Osteocyte (in vitro differentiated cells): ENCODE measurements at regions not wholly inside any gene's neighbourhood (a gene's known extent, or its start where the extent isn't known, plus 50 kb on each side); places are given as distances from the start of the nearest gene placed in this dataset.

ENCODE experiments used
- DNase-seq: peaks from one replicate; pipeline ENCODE4 v3.0.0; 2021; ENCODE audit warnings: mixed read lengths; ENCODE audit not compliant: unreplicated experiment; ENCODE audit errors: extremely low spot score
- H3K27ac Mint-ChIP-seq: one replicate; pipeline ENCODE4 v1.8.0; 2021; ENCODE audit warnings: mild to moderate bottlenecking, mixed read lengths; ENCODE audit not compliant: unreplicated experiment
- H3K27me3 Mint-ChIP-seq: one replicate; pipeline ENCODE4 v1.8.0; 2021; ENCODE audit warnings: mixed read lengths; ENCODE audit not compliant: unreplicated experiment
- H3K36me3 Mint-ChIP-seq: one replicate; pipeline ENCODE4 v1.8.0; 2021; ENCODE audit warnings: mixed read lengths; ENCODE audit not compliant: unreplicated experiment
- H3K4me1 Mint-ChIP-seq: one replicate; pipeline ENCODE4 v1.8.0; 2021; ENCODE audit warnings: mixed read lengths; ENCODE audit not compliant: unreplicated experiment
- H3K4me3 Mint-ChIP-seq: one replicate; pipeline ENCODE4 v1.8.0; 2021; ENCODE audit warnings: mild to moderate bottlenecking, moderate library complexity, mixed read lengths; ENCODE audit not compliant: unreplicated experiment
- H3K9me3 Mint-ChIP-seq: one replicate; pipeline ENCODE4 v1.8.0; 2021; ENCODE audit warnings: mixed read lengths; ENCODE audit not compliant: unreplicated experiment
- CTCF ChIP-seq: fragments of 200-600 bp; sonication (generic); IDR thresholded peaks from 2 replicates; pipeline ENCODE4 v1.5.0; 2021; ENCODE audit warnings: antibody characterized with exemption, mild to moderate bottlenecking, moderate library complexity

GRCh38 chr5:63293317-63293716 is 668.9 kb downstream of the HTR1A start:
- H3K4me1 Mint-ChIP-seq: no peaks in the 10 kb centered on the region
- H3K9me3 Mint-ChIP-seq: no peaks in the 10 kb centered on the region
- no peak overlapping the region for H3K27ac Mint-ChIP-seq
- no peaks in the 10 kb centered on the region for H3K36me3 Mint-ChIP-seq
- H3K4me3 Mint-ChIP-seq: no peak overlapping the region
- no peak for DNase-seq
- no peak for TF ChIP-seq CTCF
- no peaks in the 10 kb centered on the region for H3K27me3 Mint-ChIP-seq

GRCh38 chr5:63286724-63287123 is 675.5 kb downstream of the HTR1A start:
- no peak overlapping the region for H3K27ac Mint-ChIP-seq
- DNase-seq: no peak
- no peak for TF ChIP-seq CTCF

GRCh38 chr5:63263411-63263810 is 684.8 kb downstream of the LRRC70 start:
- Mint-ChIP-seq H3K27ac (no peak overlapping the region), H3K9me3 (no peaks in the 10 kb centered on the region), H3K4me1 (peaks cover 5% of the 10 kb centered on the region), H3K4me3 (no peak overlapping the region), H3K36me3 (no peaks in the 10 kb centered on the region), H3K27me3 (no peaks in the 10 kb centered on the region)
- DNase-seq: no peak
- TF ChIP-seq CTCF: no peak

More at GRCh38 chr5:63286724-63287123, 675.5 kb downstream of the HTR1A start:
- no peaks in the 10 kb centered on the region for H3K36me3 Mint-ChIP-seq
- no peak overlapping the region for H3K4me3 Mint-ChIP-seq
- no peaks in the 10 kb centered on the region for H3K27me3 Mint-ChIP-seq
- peaks cover 6% of the 10 kb centered on the region for H3K9me3 Mint-ChIP-seq
- H3K4me1 Mint-ChIP-seq: no peaks in the 10 kb centered on the region

- H3K9me3 Mint-ChIP-seq: no peaks in the 10 kb centered on the region
- H3K27ac Mint-ChIP-seq: no peak overlapping the region
- TF ChIP-seq CTCF: no peak
- peaks cover 5% of the 10 kb centered on the region for H3K4me1 Mint-ChIP-seq
- H3K4me3 Mint-ChIP-seq: no peak overlapping the region
- no peak for DNase-seq
- H3K27me3 Mint-ChIP-seq: no peaks in the 10 kb centered on the region
- no peaks in the 10 kb centered on the region for H3K36me3 Mint-ChIP-seq
These were observed 683.8 kb downstream of the LRRC70 start for GRCh38 chr5:63262185-63262981.

GRCh38 chr5:63261695-63262094 is 683.1 kb downstream of the LRRC70 start:
- Mint-ChIP-seq H3K27me3 (no peaks in the 10 kb centered on the region), H3K4me1 (peaks cover 5% of the 10 kb centered on the region)

More at GRCh38 chr5:63261695-63262094, 683.1 kb downstream of the LRRC70 start:
- Mint-ChIP-seq H3K4me3 (no peak overlapping the region), H3K27ac (no peak overlapping the region), H3K9me3 (no peaks in the 10 kb centered on the region), H3K36me3 (no peaks in the 10 kb centered on the region)
- TF ChIP-seq CTCF: no peak
- no peak for DNase-seq
